Heart right ventricle (tissue), 16 donors: ENCODE measurements at regions not wholly inside any gene's neighbourhood (a gene's known extent, or its start where the extent isn't known, plus 50 kb on each side); places are given as distances from the start of the nearest gene placed in this dataset.

Source experiments
- ATAC-seq, 8 donors: fragments of 200-7000 bp; cut with Tn5 transposase; one replicate each; pipeline ENCODE4 v1.9.1; 2020; ENCODE audit warnings: mild to moderate bottlenecking in 8 of 8, moderate library complexity in 8 of 8, moderate number of reproducible peaks in 1 of 8
- DNase-seq, 2 donors: peaks; one replicate each; pipeline ENCODE4 v3.0.0-alpha.2; 2020
- H3K27ac ChIP-seq, 10 donors: fragments of 200-600 bp; sonication (generic) in 2 of 10; one replicate each; pipeline versions ENCODE4 v1.5.0 to v1.8.0; 2020 to 2022; ENCODE audit warnings: mild to moderate bottlenecking in 3 of 10
- H3K27me3 ChIP-seq, 7 donors: fragments of 200-600 bp; one replicate each; pipeline ENCODE4 v1.8.0; 2021 to 2022; ENCODE audit warnings: mild to moderate bottlenecking in 2 of 7
- H3K36me3 ChIP-seq, 9 donors: fragments of 200-600 bp; sonication (generic) in 1 of 9; one replicate each; pipeline versions ENCODE4 v1.5.0 to v1.8.0; 2020 to 2022; ENCODE audit warnings: mild to moderate bottlenecking in 2 of 9
- H3K4me1 ChIP-seq, 9 donors: fragments of 200-600 bp; sonication (generic) in 1 of 9; one replicate each; pipeline versions ENCODE4 v1.5.0 to v1.8.0; 2020 to 2022; ENCODE audit warnings: mild to moderate bottlenecking in 4 of 9
- H3K4me3 ChIP-seq, 10 donors: fragments of 200-600 bp; sonication (generic) in 2 of 10; one replicate each; pipeline versions ENCODE4 v1.5.0 to v1.8.0; 2020 to 2022; ENCODE audit warnings: mild to moderate bottlenecking in 7 of 10, moderate library complexity in 2 of 10
- H3K9me3 ChIP-seq, 11 donors: fragments of 200-600 bp in 10 of 11; sonication (generic) in 2 of 11; one replicate each; pipeline versions ENCODE4 v1.5.0 to v1.8.0; 2013 to 2022; ENCODE audit warnings: mild to moderate bottlenecking in 2 of 11, control low read depth in 1 of 11, moderate library complexity in 1 of 11
- CTCF ChIP-seq, 9 donors: fragments of 200-600 bp; sonication (generic) in 2 of 9; IDR thresholded peaks; one replicate each; pipeline versions ENCODE4 v1.5.0 to v1.8.0; 2021 to 2022; ENCODE audit warnings: antibody characterized with exemption in 9 of 9, mild to moderate bottlenecking in 5 of 9, moderate library complexity in 1 of 9
- WGBS, 2 donors: extraction: QIAGEN DNeasy Blood & Tissue Kit; methylation state at CpG; one replicate each; pipeline ENCODE4 v1.1.7; 2013; ENCODE audit warnings: inconsistent platforms in 1 of 2; 5-methylcytosine and 5-hydroxymethylcytosine counted together
- intact Hi-C, 10 donors: fragments of 100-400 bp; cut with DNase I; formaldehyde crosslinking; loops; one replicate each; pipeline versions ENCODE4 v1.11.1 to v1.14.2; 2022
- donor health status: Arrhythmogenic right ventricular cardiomyopathy.
- donor health status: ischemic (EF 13 %, LVEDD 7.1; RV severe dilation, severe dysfunction).
- donor health status: healthy with polysubstance abuse.
- donor health status: DM: no; HTN: yes; CAD: no.
- donor health status: DM: no; HTN: no; CAD: no.
- donor health status: ischemic (EF 25% LVEDD 6.9; RV normal size, moderate dysfunction).
- donor health status: ischemic (EF 25% LVEDD 5.7; RV mildly dilated, moderate dysfunction).
- donor health status: healthy.
- donor health status: DM: yes; HTN: yes; CAD: no.
- donor health status: Ischemic cardiomyopathy.
- donor health status: ischemic (EF 35%, LVEDD 5.7; RV mildly dilated, moderate dysfunction).
- donor health status: nonischemic (EF 11% LVEDD 7.7; RV severe dilation, severe dysfunction).
- donor health status: DM: yes; HTN: yes; CAD: no.
- donor health status: PGD.
- donor health status: ischemic (EF 29% LVEDD 5.4; RV normal size, mild dysfunction).
- donor health status: nonischemic (EF 23%, LVEDD 6.1; RV moderate dilation, normal function).

- no peak overlapping the region for H3K27ac ChIP-seq
- H3K4me3 ChIP-seq: no peak overlapping the region
- intact Hi-C loops: no loop called here
- H3K9me3 ChIP-seq: no peaks in the 10 kb centered on the region
- ATAC-seq (no peak), DNase-seq (no peak)
- H3K27me3 ChIP-seq: no peaks in the 10 kb centered on the region
- no peak for TF ChIP-seq CTCF (IDR thresholded peaks at IDR 0.05)
- no peaks in the 10 kb centered on the region for H3K4me1 ChIP-seq
- WGBS, 2 donors: 29 to 31% methylated on average over 2 of the region's 2 CpGs
- H3K36me3 ChIP-seq: no peaks in the 10 kb centered on the region
Measured at GRCh38 chr6:100166956-100167355, 172.9 kb upstream of the MCHR2 start.

- no peak for ATAC-seq
- no peak for TF ChIP-seq CTCF (IDR thresholded peaks at IDR 0.05)
Measured at GRCh38 chr6:100165442-100165841, 171.4 kb upstream of the MCHR2 start.

GRCh38 chr6:100163035-100163434 is 169.0 kb upstream of the MCHR2 start:
- DNase-seq (no peak), ATAC-seq (no peak)
- Histone ChIP-seq H3K4me3 (no peak overlapping the region), H3K27me3 (peaks cover 0 to 5% (median 0%) of the 10 kb centered on the region in 7 donors), H3K36me3 (no peaks in the 10 kb centered on the region), H3K4me1 (no peaks in the 10 kb centered on the region), H3K9me3 (no peaks in the 10 kb centered on the region), H3K27ac (no peak overlapping the region)
- intact Hi-C loops: no loop called here
- WGBS, 2 donors: 24 to 29% methylated on average over 5 of the region's 5 CpGs
- no peak for TF ChIP-seq CTCF (IDR thresholded peaks at IDR 0.05)

More at GRCh38 chr6:100165442-100165841, 171.4 kb upstream of the MCHR2 start:
- intact Hi-C loops: no loop called here
- no peak overlapping the region for H3K4me3 ChIP-seq
- no peak for DNase-seq
- H3K27ac ChIP-seq: no peak overlapping the region
- H3K27me3 ChIP-seq: peaks cover 0 to 5% (median 0%) of the 10 kb centered on the region in 7 donors
- no peaks in the 10 kb centered on the region for H3K36me3 ChIP-seq
- H3K9me3 ChIP-seq: no peaks in the 10 kb centered on the region
- no peaks in the 10 kb centered on the region for H3K4me1 ChIP-seq

GRCh38 chr6:100161782-100162365 is 167.9 kb upstream of the MCHR2 start:
- peaks cover 0 to 2% (median 0%) of the 10 kb centered on the region in 11 donors for H3K9me3 ChIP-seq
- TF ChIP-seq CTCF (IDR thresholded peaks at IDR 0.05): no peak
- ATAC-seq (no peak), DNase-seq (no peak)
- no peak overlapping the region for H3K27ac ChIP-seq
- no peaks in the 10 kb centered on the region for H3K4me1 ChIP-seq
- WGBS, 2 donors: 82 to 85% methylated on average over 2 of the region's 2 CpGs
- H3K27me3 ChIP-seq: peaks cover 0 to 5% (median 0%) of the 10 kb centered on the region in 7 donors
- H3K36me3 ChIP-seq: no peaks in the 10 kb centered on the region
- intact Hi-C loops: no loop called here
- no peak overlapping the region for H3K4me3 ChIP-seq
